HEK293 (cell line): ENCODE measurements at regions not wholly inside any gene's neighbourhood (a gene's known extent, or its start where the extent isn't known, plus 50 kb on each side); places are given as distances from the start of the nearest gene placed in this dataset.

ENCODE experiments used
- ATF2 ChIP-seq: fragments of 450-650 bp; formaldehyde crosslinking; IDR thresholded peaks from 2 replicates; pipeline ENCODE4 v1.5.1; 2016; ENCODE audit warnings: missing biosample characterization, missing genetic modification characterization, low read depth
- GLIS2 ChIP-seq: fragments of 450-650 bp; formaldehyde crosslinking; IDR thresholded peaks from 2 replicates; pipeline ENCODE4 v1.5.1; 2016; ENCODE audit warnings: missing biosample characterization, missing genetic modification characterization
- PRDM2 ChIP-seq: fragments of 450-650 bp; formaldehyde crosslinking; IDR thresholded peaks from 2 replicates; pipeline ENCODE4 v1.5.1; 2016; ENCODE audit warnings: missing biosample characterization, missing genetic modification characterization, borderline replicate concordance
- PRDM4 ChIP-seq: fragments of 450-650 bp; formaldehyde crosslinking; IDR thresholded peaks from 2 replicates; pipeline ENCODE4 v1.5.1; 2017; ENCODE audit warnings: missing biosample characterization, missing genetic modification characterization
- TRIM28 ChIP-seq: IDR thresholded peaks from 2 replicates; pipeline ENCODE4 v1.6.1; 2011; ENCODE audit warnings: low read length, control low read depth, borderline replicate concordance
- WT1 ChIP-seq: fragments of 450-650 bp; formaldehyde crosslinking; IDR thresholded peaks from 2 replicates; pipeline ENCODE4 v1.5.1; 2016; ENCODE audit warnings: missing biosample characterization, missing genetic modification characterization
- ZNF112 ChIP-seq: fragments of 450-650 bp; formaldehyde crosslinking; IDR thresholded peaks from 2 replicates; pipeline ENCODE4 v1.5.0; 2017; ENCODE audit warnings: missing biosample characterization, missing genetic modification characterization
- ZNF133 ChIP-seq: fragments of 450-650 bp; formaldehyde crosslinking; IDR thresholded peaks from 2 replicates; pipeline ENCODE4 v1.5.1; 2016; ENCODE audit warnings: missing biosample characterization, missing genetic modification characterization
- ZNF184 ChIP-seq: fragments of 450-650 bp; IDR thresholded peaks from 2 replicates; pipeline ENCODE4 v1.5.1; 2018; ENCODE audit warnings: missing biosample characterization, mild to moderate bottlenecking, missing genetic modification characterization
- ZNF274 ChIP-seq, 2 experiments: fragments of 200-500 bp in 1 of 2; fragments of 450-650 bp in 1 of 2; sonication (Bioruptor generic) in 1 of 2; formaldehyde crosslinking in 1 of 2; IDR thresholded peaks; 2 replicates each; pipeline versions ENCODE4 v1.5.1 to v1.6.1; 2014 to 2016; ENCODE audit warnings: borderline replicate concordance in 1 of 2, inconsistent platforms in 1 of 2, low read length in 1 of 2, missing biosample characterization in 1 of 2, missing genetic modification characterization in 1 of 2
- ZNF423 ChIP-seq: fragments of 450-650 bp; formaldehyde crosslinking; IDR thresholded peaks from 2 replicates; pipeline ENCODE4 v1.5.1; 2016; ENCODE audit warnings: missing biosample characterization, missing genetic modification characterization
- ZNF624 ChIP-seq: fragments of 450-650 bp; formaldehyde crosslinking; IDR thresholded peaks from 2 replicates; pipeline ENCODE4 v1.5.1; 2017; ENCODE audit warnings: missing biosample characterization, missing genetic modification characterization
- ZNF626 ChIP-seq: fragments of 450-650 bp; sonication (Bioruptor Pico); formaldehyde crosslinking; IDR thresholded peaks from 2 replicates; pipeline ENCODE4 v1.5.1; 2018; ENCODE audit warnings: missing biosample characterization, missing genetic modification characterization, inconsistent platforms
- ZNF645 ChIP-seq: fragments of 450-650 bp; formaldehyde crosslinking; IDR thresholded peaks from 2 replicates; pipeline ENCODE4; 2016; ENCODE audit warnings: missing biosample characterization, missing genetic modification characterization
- ZNF664 ChIP-seq: fragments of 450-650 bp; formaldehyde crosslinking; IDR thresholded peaks from 2 replicates; pipeline ENCODE4 v1.5.1; 2016; ENCODE audit warnings: missing biosample characterization, missing genetic modification characterization
- ZSCAN5A ChIP-seq: fragments of 450-650 bp; formaldehyde crosslinking; IDR thresholded peaks from 2 replicates; pipeline ENCODE4 v1.5.1; 2016; ENCODE audit warnings: missing biosample characterization, missing genetic modification characterization

- TF ChIP-seq ZNF423 (tag by site-specific recombination), result no peak
- TF ChIP-seq ZNF645 (tag by site-specific recombination), result no peak
- no peak for TF ChIP-seq TRIM28
- no peak for TF ChIP-seq WT1 (tag by site-specific recombination)
- TF ChIP-seq ZNF664, result no peak
- no peak for TF ChIP-seq ZNF624
- no peak for TF ChIP-seq ZNF184 (tag by site-specific recombination)
- TF ChIP-seq ZNF133 (tag by site-specific recombination), result no peak
- no peak for TF ChIP-seq PRDM4
- TF ChIP-seq PRDM2 (tag by site-specific recombination), result no peak
- TF ChIP-seq ZNF274 (IDR thresholded peaks at IDR 0.05; ENCODE audit: low read length), result no peak
- no peak for TF ChIP-seq ZNF274 (tag by site-specific recombination; IDR thresholded peaks at IDR 0.05; ENCODE audit: borderline replicate concordance)
- no peak for TF ChIP-seq GLIS2 (tag by site-specific recombination)
- no peak for TF ChIP-seq ZSCAN5A (tag by site-specific recombination)
- no peak for TF ChIP-seq ZNF626
- no peak for TF ChIP-seq ATF2
- TF ChIP-seq ZNF112 (tag by site-specific recombination), result no peak
These were observed 888.4 kb downstream of the BCL11A start (continued) for GRCh38 chr2:59665021-59665420.
